HL-60 (cell line): ENCODE measurements at regions not wholly inside any gene's neighbourhood (a gene's known extent, or its start where the extent isn't known, plus 50 kb on each side); places are given as distances from the start of the nearest gene placed in this dataset.

Experiments
- DNase-seq, 2 experiments: peaks; one replicate each; pipeline ENCODE4 v3.0.0-alpha.2; 2010 to 2020; ENCODE audit warnings: low read depth in 1 of 2, low spot score in 1 of 2
- H3K27ac ChIP-seq: fragments of 250-450 bp; sonication (Bioruptor Pico); replicated peaks from 2 replicates; pipeline ENCODE4 v1.5.1; 2020; ENCODE audit warnings: mild to moderate bottlenecking, moderate library complexity
- H3K27me3 ChIP-seq: fragments of 250-450 bp; sonication (Bioruptor Pico); 2 replicates; pipeline ENCODE4 v1.5.1; 2021; ENCODE audit warnings: mild to moderate bottlenecking, moderate library complexity; ENCODE audit not compliant: insufficient read depth, poor library complexity, severe bottlenecking
- H3K4me3 ChIP-seq: replicated peaks from 2 replicates; pipeline ENCODE4 v1.5.1; 2011; ENCODE audit warnings: mild to moderate bottlenecking, control low read depth, low read length; ENCODE audit not compliant: insufficient read depth
- GABPA ChIP-seq: IDR thresholded peaks from 2 replicates; pipeline ENCODE4 v1.6.1; 2012; ENCODE audit warnings: low read depth
- POLR2AphosphoS5 ChIP-seq: IDR thresholded peaks from 2 replicates; pipeline ENCODE4 v1.6.1; 2012; ENCODE audit warnings: low read depth
- SPI1 ChIP-seq: IDR thresholded peaks from 2 replicates; pipeline ENCODE4 v1.6.1; 2012; ENCODE audit warnings: low read depth, mild to moderate bottlenecking, borderline replicate concordance
- TF ChIP-seq, protein P1 (sequence below): IDR thresholded peaks from one replicate; pipeline ENCODE4 v1.5.1; 2011; ENCODE audit warnings: low read length, control low read depth, inconsistent platforms; ENCODE audit not compliant: insufficient read depth
- TF ChIP-seq, protein P2 (sequence below): IDR thresholded peaks from 2 replicates; pipeline ENCODE4 v1.6.1; 2012; ENCODE audit warnings: low read depth; ENCODE audit not compliant: insufficient replicate concordance

DNA sequence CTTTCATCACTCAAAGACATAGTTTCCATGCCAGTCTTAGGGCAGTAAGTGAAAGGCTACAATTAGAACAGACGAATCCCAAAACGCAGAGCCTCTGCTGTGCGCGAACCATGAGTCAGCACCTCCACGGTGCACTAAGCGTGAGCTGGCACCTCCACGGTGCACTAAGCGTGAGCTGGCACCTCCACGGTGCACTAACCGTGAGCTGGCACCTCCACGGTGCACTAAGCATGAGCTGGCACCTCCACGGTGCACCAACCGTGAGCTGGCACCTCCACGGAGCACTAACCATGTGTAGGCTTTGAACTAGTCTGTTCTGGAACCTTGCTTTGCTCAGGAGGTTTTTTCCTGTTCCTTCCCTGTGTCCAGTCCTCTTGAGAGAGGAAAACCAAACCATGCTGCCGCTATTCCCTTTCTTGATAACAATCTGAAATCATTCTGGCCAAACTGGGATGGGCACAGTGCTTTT is 120.6 kb downstream of the IRS2 start:
- Histone ChIP-seq H3K27ac (no peak overlapping the region), H3K4me3 (no peak overlapping the region), H3K27me3 (no peaks in the 10 kb centered on the region)
- no peak for TF ChIP-seq POLR2AphosphoS5
- TF ChIP-seq, protein P1, sequence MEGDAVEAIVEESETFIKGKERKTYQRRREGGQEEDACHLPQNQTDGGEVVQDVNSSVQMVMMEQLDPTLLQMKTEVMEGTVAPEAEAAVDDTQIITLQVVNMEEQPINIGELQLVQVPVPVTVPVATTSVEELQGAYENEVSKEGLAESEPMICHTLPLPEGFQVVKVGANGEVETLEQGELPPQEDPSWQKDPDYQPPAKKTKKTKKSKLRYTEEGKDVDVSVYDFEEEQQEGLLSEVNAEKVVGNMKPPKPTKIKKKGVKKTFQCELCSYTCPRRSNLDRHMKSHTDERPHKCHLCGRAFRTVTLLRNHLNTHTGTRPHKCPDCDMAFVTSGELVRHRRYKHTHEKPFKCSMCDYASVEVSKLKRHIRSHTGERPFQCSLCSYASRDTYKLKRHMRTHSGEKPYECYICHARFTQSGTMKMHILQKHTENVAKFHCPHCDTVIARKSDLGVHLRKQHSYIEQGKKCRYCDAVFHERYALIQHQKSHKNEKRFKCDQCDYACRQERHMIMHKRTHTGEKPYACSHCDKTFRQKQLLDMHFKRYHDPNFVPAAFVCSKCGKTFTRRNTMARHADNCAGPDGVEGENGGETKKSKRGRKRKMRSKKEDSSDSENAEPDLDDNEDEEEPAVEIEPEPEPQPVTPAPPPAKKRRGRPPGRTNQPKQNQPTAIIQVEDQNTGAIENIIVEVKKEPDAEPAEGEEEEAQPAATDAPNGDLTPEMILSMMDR: no peak
- TF ChIP-seq SPI1: no peak
- TF ChIP-seq GABPA: no peak
- TF ChIP-seq, protein P2, sequence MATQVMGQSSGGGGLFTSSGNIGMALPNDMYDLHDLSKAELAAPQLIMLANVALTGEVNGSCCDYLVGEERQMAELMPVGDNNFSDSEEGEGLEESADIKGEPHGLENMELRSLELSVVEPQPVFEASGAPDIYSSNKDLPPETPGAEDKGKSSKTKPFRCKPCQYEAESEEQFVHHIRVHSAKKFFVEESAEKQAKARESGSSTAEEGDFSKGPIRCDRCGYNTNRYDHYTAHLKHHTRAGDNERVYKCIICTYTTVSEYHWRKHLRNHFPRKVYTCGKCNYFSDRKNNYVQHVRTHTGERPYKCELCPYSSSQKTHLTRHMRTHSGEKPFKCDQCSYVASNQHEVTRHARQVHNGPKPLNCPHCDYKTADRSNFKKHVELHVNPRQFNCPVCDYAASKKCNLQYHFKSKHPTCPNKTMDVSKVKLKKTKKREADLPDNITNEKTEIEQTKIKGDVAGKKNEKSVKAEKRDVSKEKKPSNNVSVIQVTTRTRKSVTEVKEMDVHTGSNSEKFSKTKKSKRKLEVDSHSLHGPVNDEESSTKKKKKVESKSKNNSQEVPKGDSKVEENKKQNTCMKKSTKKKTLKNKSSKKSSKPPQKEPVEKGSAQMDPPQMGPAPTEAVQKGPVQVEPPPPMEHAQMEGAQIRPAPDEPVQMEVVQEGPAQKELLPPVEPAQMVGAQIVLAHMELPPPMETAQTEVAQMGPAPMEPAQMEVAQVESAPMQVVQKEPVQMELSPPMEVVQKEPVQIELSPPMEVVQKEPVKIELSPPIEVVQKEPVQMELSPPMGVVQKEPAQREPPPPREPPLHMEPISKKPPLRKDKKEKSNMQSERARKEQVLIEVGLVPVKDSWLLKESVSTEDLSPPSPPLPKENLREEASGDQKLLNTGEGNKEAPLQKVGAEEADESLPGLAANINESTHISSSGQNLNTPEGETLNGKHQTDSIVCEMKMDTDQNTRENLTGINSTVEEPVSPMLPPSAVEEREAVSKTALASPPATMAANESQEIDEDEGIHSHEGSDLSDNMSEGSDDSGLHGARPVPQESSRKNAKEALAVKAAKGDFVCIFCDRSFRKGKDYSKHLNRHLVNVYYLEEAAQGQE: no peak
- no peak for DNase-seq

DNA sequence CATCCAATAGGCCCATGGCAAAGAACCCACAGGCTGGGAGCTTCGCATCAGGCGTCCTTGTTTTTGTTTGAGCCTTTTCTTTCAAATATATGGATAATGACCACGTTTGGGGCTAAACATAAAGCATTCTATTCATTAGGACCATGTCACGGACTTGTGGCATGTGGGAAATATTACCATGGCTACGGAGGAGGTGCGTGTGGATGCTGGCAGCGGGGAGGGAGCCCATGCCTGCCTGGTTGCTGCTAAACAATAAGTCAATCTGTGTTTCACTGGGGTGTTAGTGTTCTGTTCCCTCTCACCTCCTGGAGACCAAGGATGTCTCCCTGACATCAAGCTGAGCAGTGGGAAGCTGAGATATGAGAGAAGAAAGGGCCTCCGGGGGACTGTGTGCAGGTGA is 121.1 kb downstream of the IRS2 start:
- Histone ChIP-seq H3K27me3 (no peaks in the 10 kb centered on the region), H3K4me3 (no peak overlapping the region), H3K27ac (no peak overlapping the region)
- TF ChIP-seq GABPA (no peak), POLR2AphosphoS5 (no peak), SPI1 (no peak)
- TF ChIP-seq, protein P1: no peak
- TF ChIP-seq, protein P2: no peak
- DNase-seq: no peak

DNA sequence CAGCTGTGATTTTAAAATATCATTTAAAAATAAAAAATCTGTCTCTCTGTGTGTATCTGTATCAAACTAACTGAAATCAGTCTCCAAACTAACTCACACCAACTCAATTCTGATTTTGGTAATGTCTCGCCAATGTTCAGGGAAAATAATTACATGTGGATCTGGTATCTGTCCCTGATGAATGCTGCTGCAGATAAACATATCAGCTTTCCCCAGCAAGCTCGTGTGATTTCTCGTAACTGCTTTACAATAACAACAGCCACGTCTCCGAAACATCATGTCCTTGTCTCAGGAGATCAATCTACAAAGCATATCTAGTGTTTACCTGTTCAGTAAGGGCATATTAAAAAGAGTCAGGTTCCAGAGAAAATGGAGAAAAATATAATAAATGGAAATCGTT is 129.0 kb downstream of the IRS2 start:
- no peak overlapping the region for H3K27ac ChIP-seq
- TF ChIP-seq POLR2AphosphoS5 (no peak), GABPA (no peak), SPI1 (no peak)
- TF ChIP-seq, protein P1: no peak
- TF ChIP-seq, protein P2: no peak

More for the DNA sequence above, 129.0 kb downstream of the IRS2 start:
- no peak for DNase-seq
- H3K4me3 ChIP-seq: no peak overlapping the region
- no peaks in the 10 kb centered on the region for H3K27me3 ChIP-seq
